ENCODE measurements at regions not wholly inside any gene's neighbourhood (a gene's known extent, or its start where the extent isn't known, plus 50 kb on each side); places are given as distances from the start of the nearest gene placed in this dataset.

GRCh38 chr11:96885405-96885804 lies 495.6 kb downstream of the JRKL start:
- no peak overlapping the region for H3K27ac ChIP-seq
- peaks cover 0 to 14% (median 3%) of the 10 kb centered on the region in 8 donors for H3K9me3 ChIP-seq
- TF ChIP-seq POLR2A (IDR thresholded peaks at IDR 0.05) (no peak), POLR2AphosphoS5 (IDR thresholded peaks at IDR 0.05) (no peak), CTCF (IDR thresholded peaks at IDR 0.05 in 8 of 11, conservative IDR thresholded peaks at IDR 0.05 in 3 of 11) (no peak)
- no peaks in the 10 kb centered on the region for H3K36me3 ChIP-seq
- WGBS, 5 donors: 57 to 76% (median 72%) methylated on average over 3 of the region's 3 CpGs
- H3K27me3 ChIP-seq (replicated peaks in 1 of 7): no peaks in the 10 kb centered on the region
- no peak overlapping the region for H3K4me3 ChIP-seq
- no peak for DNase-seq
- intact Hi-C loops (cut with DNase I; ENCODE audit: low total_unique reads): no loop called here
- H3K4me1 ChIP-seq: no peaks in the 10 kb centered on the region

DNA sequence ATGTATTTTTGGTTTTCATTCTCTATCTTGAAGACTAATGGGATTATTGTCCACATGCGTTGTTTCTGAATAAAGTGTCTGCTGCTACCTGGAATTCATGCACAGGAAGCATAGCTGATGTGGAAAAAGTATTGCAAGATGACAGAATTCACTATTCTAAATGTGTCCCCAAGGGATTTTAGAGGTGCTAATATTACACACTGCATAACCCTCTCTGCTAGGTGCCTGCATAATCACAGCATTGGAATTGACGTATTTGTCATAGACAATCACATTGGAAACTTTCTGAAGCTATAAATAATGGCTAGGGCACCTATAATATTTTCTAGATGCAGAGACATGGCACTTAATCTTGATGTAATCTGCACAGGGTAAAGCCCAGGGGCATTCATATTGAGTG lies 496.1 kb downstream of the JRKL start:
- Histone ChIP-seq H3K36me3 (no peaks in the 10 kb centered on the region), H3K27me3 (replicated peaks in 1 of 7) (no peaks in the 10 kb centered on the region), H3K4me3 (no peak overlapping the region), H3K4me1 (no peaks in the 10 kb centered on the region), H3K27ac (no peak overlapping the region), H3K9me3 (peaks cover 0 to 14% (median 3%) of the 10 kb centered on the region in 8 donors)
- intact Hi-C loops (cut with DNase I; ENCODE audit: low total_unique reads): no loop called here
- no peak for TF ChIP-seq POLR2AphosphoS5 (IDR thresholded peaks at IDR 0.05)
- TF ChIP-seq POLR2A (IDR thresholded peaks at IDR 0.05): no peak
- TF ChIP-seq CTCF (IDR thresholded peaks at IDR 0.05 in 8 of 11, conservative IDR thresholded peaks at IDR 0.05 in 3 of 11): no peak
- WGBS, 5 donors: 82 to 93% (median 86%) methylated on average over 2 of the region's 2 CpGs
- DNase-seq: no peak

DNA sequence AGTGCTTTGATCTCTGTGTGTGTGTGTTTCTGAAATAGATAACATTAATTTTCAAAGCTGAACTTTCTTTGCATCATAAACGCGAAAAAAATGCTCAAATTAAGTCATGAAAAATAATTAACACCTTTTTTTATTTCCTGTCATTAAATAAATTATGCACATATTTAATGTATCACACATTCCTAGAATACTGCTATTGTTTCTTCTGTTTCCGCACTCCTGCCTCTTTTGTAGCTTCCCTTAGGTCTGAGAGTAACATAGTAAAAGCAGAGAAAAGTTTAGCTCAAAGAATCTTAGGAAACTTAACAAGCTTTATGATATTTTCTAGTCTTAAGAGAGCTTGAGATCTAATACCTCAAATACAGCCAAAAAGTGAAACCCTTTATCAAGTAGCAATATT lies 504.2 kb downstream of the JRKL start:
- Histone ChIP-seq H3K4me1 (no peaks in the 10 kb centered on the region), H3K4me3 (no peak overlapping the region), H3K9me3 (peaks cover 0 to 4% (median 0%) of the 10 kb centered on the region in 8 donors), H3K27me3 (replicated peaks in 1 of 7) (no peaks in the 10 kb centered on the region), H3K27ac (no peak overlapping the region), H3K36me3 (no peaks in the 10 kb centered on the region)
- DNase-seq: no peak
- 72 to 81% (median 79%) methylated on average over 3 of the region's 3 CpGs for WGBS, 5 donors
- intact Hi-C loops (cut with DNase I; ENCODE audit: low total_unique reads): no loop called here
- TF ChIP-seq CTCF (IDR thresholded peaks at IDR 0.05 in 8 of 11, conservative IDR thresholded peaks at IDR 0.05 in 3 of 11): no peak

DNA sequence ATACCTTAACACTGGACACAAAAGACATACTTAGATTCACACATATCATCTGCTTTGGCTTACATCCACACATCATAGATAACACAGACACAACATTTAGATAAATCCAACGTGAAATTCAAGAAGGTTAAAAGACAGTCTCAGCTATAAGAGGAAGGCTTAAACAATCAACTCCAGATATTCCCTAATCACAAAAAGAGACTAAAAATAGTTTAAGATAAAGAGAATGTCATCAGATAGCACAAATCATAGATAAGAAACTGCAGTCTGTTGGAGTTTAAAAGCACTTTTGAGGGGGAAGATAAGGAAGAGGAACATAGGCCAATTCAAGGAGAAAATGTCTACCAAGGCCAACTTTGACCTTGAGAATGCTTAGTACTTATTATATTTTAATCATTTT lies 504.8 kb downstream of the JRKL start:
- Histone ChIP-seq H3K36me3 (no peaks in the 10 kb centered on the region), H3K4me1 (no peaks in the 10 kb centered on the region), H3K9me3 (peaks cover 0 to 9% (median 0%) of the 10 kb centered on the region in 8 donors), H3K27ac (no peak overlapping the region), H3K27me3 (replicated peaks in 1 of 7) (no peaks in the 10 kb centered on the region), H3K4me3 (no peak overlapping the region)
- 44 to 71% (median 50%) methylated on average over 1 of the region's 1 CpG for WGBS, 5 donors
- intact Hi-C loops (cut with DNase I; ENCODE audit: low total_unique reads): no loop called here
- TF ChIP-seq POLR2A (IDR thresholded peaks at IDR 0.05): no peak
- no peak for TF ChIP-seq POLR2AphosphoS5 (IDR thresholded peaks at IDR 0.05)
- TF ChIP-seq CTCF (IDR thresholded peaks at IDR 0.05 in 8 of 11, conservative IDR thresholded peaks at IDR 0.05 in 3 of 11): no peak
- DNase-seq: no peak
